ENCODE measurements at regions not wholly inside any gene's neighbourhood (a gene's known extent, or its start where the extent isn't known, plus 50 kb on each side); places are given as distances from the start of the nearest gene placed in this dataset.

DNA sequence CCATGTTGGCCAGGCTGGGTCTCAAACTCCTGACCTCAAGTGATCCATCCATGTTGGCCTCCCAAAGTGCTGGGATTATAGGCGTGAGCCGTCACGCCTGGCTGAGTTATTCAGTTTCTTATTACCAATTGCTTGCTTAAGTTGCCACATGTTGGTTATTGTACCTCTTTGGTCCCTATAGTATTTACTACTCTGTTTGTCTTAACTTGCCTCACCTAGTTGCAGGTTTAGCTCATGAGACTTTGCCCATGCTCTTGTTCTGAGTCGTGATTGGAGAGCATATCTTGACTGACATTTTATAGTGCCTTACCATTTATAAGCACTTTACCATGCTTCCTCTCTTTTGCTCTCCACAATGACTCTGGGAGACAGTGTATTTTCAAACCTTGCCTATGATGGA lies 134.2 kb upstream of the HDGFL1 start:
- H3K27me3 ChIP-seq (ENCODE audit: insufficient read depth, low read length), result no peaks in the 10 kb centered on the region
- H3K36me3 ChIP-seq (ENCODE audit: control insufficient read depth in 1 of 2, insufficient read depth in 2 of 2, low read length in 2 of 2), result no peaks in the 10 kb centered on the region
- H3K4me2 ChIP-seq (ENCODE audit: low read length), result no peak overlapping the region
- no peak overlapping the region for H3K9ac ChIP-seq (ENCODE audit: low read length)
- H3K9me2 ChIP-seq (ENCODE audit: insufficient read depth), result no peaks in the 10 kb centered on the region
- H3K4me3 ChIP-seq (replicated peaks in 1 of 2; ENCODE audit: low read depth in 1 of 2, low read length in 2 of 2), result no peak overlapping the region
- no peak overlapping the region for H3K27ac ChIP-seq (ENCODE audit: low read depth, low read length)
- H3K79me2 ChIP-seq (ENCODE audit: insufficient read depth, low read length), result no peaks in the 10 kb centered on the region
- no peaks in the 10 kb centered on the region for H3K9me3 ChIP-seq (ENCODE audit: control insufficient read depth in 1 of 2, insufficient read depth in 1 of 2, low read depth in 1 of 2, low read length in 2 of 2)
- TF ChIP-seq, protein P1, sequence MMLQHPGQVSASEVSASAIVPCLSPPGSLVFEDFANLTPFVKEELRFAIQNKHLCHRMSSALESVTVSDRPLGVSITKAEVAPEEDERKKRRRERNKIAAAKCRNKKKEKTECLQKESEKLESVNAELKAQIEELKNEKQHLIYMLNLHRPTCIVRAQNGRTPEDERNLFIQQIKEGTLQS (IDR thresholded peaks at IDR 0.05), result no peak
- TF ChIP-seq CEBPB (IDR thresholded peaks at IDR 0.05; ENCODE audit: low read depth) (no peak), EZH2 (IDR thresholded peaks at IDR 0.05) (no peak), ZFX (IDR thresholded peaks at IDR 0.05) (no peak), CTCF (IDR thresholded peaks at IDR 0.05 in 2 of 3, conservative IDR thresholded peaks at IDR 0.05 in 1 of 3; ENCODE audit: borderline replicate concordance in 1 of 3, insufficient read depth in 1 of 3, low read depth in 2 of 3, low read length in 2 of 3) (no peak)
- TF ChIP-seq, protein P2, sequence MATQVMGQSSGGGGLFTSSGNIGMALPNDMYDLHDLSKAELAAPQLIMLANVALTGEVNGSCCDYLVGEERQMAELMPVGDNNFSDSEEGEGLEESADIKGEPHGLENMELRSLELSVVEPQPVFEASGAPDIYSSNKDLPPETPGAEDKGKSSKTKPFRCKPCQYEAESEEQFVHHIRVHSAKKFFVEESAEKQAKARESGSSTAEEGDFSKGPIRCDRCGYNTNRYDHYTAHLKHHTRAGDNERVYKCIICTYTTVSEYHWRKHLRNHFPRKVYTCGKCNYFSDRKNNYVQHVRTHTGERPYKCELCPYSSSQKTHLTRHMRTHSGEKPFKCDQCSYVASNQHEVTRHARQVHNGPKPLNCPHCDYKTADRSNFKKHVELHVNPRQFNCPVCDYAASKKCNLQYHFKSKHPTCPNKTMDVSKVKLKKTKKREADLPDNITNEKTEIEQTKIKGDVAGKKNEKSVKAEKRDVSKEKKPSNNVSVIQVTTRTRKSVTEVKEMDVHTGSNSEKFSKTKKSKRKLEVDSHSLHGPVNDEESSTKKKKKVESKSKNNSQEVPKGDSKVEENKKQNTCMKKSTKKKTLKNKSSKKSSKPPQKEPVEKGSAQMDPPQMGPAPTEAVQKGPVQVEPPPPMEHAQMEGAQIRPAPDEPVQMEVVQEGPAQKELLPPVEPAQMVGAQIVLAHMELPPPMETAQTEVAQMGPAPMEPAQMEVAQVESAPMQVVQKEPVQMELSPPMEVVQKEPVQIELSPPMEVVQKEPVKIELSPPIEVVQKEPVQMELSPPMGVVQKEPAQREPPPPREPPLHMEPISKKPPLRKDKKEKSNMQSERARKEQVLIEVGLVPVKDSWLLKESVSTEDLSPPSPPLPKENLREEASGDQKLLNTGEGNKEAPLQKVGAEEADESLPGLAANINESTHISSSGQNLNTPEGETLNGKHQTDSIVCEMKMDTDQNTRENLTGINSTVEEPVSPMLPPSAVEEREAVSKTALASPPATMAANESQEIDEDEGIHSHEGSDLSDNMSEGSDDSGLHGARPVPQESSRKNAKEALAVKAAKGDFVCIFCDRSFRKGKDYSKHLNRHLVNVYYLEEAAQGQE (IDR thresholded peaks at IDR 0.05; ENCODE audit: low read depth), result no peak
- TF ChIP-seq, protein P3, sequence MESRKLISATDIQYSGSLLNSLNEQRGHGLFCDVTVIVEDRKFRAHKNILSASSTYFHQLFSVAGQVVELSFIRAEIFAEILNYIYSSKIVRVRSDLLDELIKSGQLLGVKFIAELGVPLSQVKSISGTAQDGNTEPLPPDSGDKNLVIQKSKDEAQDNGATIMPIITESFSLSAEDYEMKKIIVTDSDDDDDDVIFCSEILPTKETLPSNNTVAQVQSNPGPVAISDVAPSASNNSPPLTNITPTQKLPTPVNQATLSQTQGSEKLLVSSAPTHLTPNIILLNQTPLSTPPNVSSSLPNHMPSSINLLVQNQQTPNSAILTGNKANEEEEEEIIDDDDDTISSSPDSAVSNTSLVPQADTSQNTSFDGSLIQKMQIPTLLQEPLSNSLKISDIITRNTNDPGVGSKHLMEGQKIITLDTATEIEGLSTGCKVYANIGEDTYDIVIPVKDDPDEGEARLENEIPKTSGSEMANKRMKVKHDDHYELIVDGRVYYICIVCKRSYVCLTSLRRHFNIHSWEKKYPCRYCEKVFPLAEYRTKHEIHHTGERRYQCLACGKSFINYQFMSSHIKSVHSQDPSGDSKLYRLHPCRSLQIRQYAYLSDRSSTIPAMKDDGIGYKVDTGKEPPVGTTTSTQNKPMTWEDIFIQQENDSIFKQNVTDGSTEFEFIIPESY (IDR thresholded peaks at IDR 0.05; ENCODE audit: extremely low read depth, insufficient replicate concordance, low read length), result no peak
- H4K20me1 ChIP-seq (ENCODE audit: insufficient read depth), result no peaks in the 10 kb centered on the region
- ATAC-seq (no peak), DNase-seq (ENCODE audit: low read depth, low spot score) (no peak)
- RAD21 ChIA-PET (ENCODE audit: low non-redundant PET in 1 of 2, low total read pairs in 2 of 2, uncharacterized antibody in 2 of 2, unreplicated experiment in 2 of 2), result no interaction called here
- BruUV-seq (replicated peaks), result no TSS peak
- H3K4me1 ChIP-seq (ENCODE audit: control insufficient read depth in 1 of 2, insufficient read depth in 2 of 2, low read length in 2 of 2), result no peaks in the 10 kb centered on the region
- no peak overlapping the region for H2AFZ ChIP-seq (ENCODE audit: low read depth, low read length, poor library complexity, severe bottlenecking)
- POLR2A ChIA-PET, result no interaction called here
- intact Hi-C loops (cut with micrococcal nuclease), result no loop called here
- CTCF ChIA-PET, result no interaction called here

All from HCT116 (cell line).